IMR-90 (cell line): ENCODE measurements at regions not wholly inside any gene's neighbourhood (a gene's known extent, or its start where the extent isn't known, plus 50 kb on each side); places are given as distances from the start of the nearest gene placed in this dataset.

ENCODE experiments used
- ATAC-seq: fragments of 200-7000 bp; cut with Tn5 transposase; 2 replicates; pipeline ENCODE4 v1.9.1; 2020; ENCODE audit warnings: low read depth, mild to moderate bottlenecking, moderate library complexity
- BruUV-seq: library from RNA; stranded (reverse); fragments of 400-500 nt; replicated peaks from 2 replicates; lab custom pipeline; 2021; lab: Mats Ljungman, UMichigan
- CTCF ChIA-PET: fragments of 300-600 bp; formaldehyde crosslinking; extraction: SDS; loops from one replicate; lab custom pipeline; 2021; ENCODE audit warnings: antibody characterized with exemption; lab: Yijun Ruan, JAX
- POLR2A ChIA-PET: fragments of 300-600 bp; sonication (Branson Sonifier 250); formaldehyde crosslinking; loops from one replicate; lab custom pipeline; 2022; ENCODE audit warnings: antibody characterized with exemption; ENCODE audit not compliant: unreplicated experiment; lab: Charles Lee
- DNase-seq: peaks from one replicate; pipeline ENCODE4 v3.0.0; 2013
- H2AFZ ChIP-seq: replicated peaks from 2 replicates; pipeline ENCODE3; 2013; ENCODE audit warnings: low read length, mild to moderate bottlenecking; ENCODE audit not compliant: poor library complexity
- H2AK5ac ChIP-seq: 2 replicates; pipeline ENCODE4 v1.6.1; 2013; ENCODE audit warnings: low read depth, low read length, inconsistent platforms
- H2AK9ac ChIP-seq: replicated peaks from 2 replicates; pipeline ENCODE3; 2013; ENCODE audit warnings: mild to moderate bottlenecking, low read depth, low read length, moderate library complexity; ENCODE audit not compliant: poor library complexity
- H2BK120ac ChIP-seq: 2 replicates; pipeline ENCODE4 v1.6.1; 2013; ENCODE audit warnings: low read depth, low read length, inconsistent platforms
- H2BK15ac ChIP-seq: 3 replicates; pipeline ENCODE4 v1.6.1; 2013; ENCODE audit warnings: low read depth, low read length, inconsistent platforms
- H2BK20ac ChIP-seq: 2 replicates; pipeline ENCODE4 v1.6.1; 2013; ENCODE audit warnings: low read depth, mild to moderate bottlenecking, inconsistent platforms, low read length, moderate library complexity
- H2BK5ac ChIP-seq: 2 replicates; pipeline ENCODE4 v1.6.1; 2013; ENCODE audit warnings: mild to moderate bottlenecking, low read depth, low read length, inconsistent platforms; ENCODE audit not compliant: poor library complexity, severe bottlenecking
- H3K14ac ChIP-seq: replicated peaks from 2 replicates; pipeline ENCODE4 v1.6.1; 2013; ENCODE audit warnings: low read depth, low read length, inconsistent platforms
- H3K18ac ChIP-seq: 2 replicates; pipeline ENCODE4 v1.6.1; 2013; ENCODE audit warnings: low read depth, low read length, control low read depth
- H3K23ac ChIP-seq: 2 replicates; pipeline ENCODE4 v1.6.1; 2013; ENCODE audit warnings: low read depth, low read length, inconsistent platforms
- H3K27ac ChIP-seq: 2 replicates; pipeline ENCODE4 v1.5.1; 2013; ENCODE audit warnings: mild to moderate bottlenecking, control low read depth, low read length; ENCODE audit not compliant: insufficient read depth
- H3K27me3 ChIP-seq: 2 replicates; pipeline ENCODE4 v1.6.1; 2013; ENCODE audit warnings: low read length; ENCODE audit not compliant: control insufficient read depth, insufficient read depth
- H3K36me3 ChIP-seq: 2 replicates; pipeline ENCODE4 v1.6.1; 2013; ENCODE audit warnings: low read length, mixed read lengths; ENCODE audit not compliant: control insufficient read depth, insufficient read depth
- H3K4ac ChIP-seq: 2 replicates; pipeline ENCODE4 v1.6.1; 2013; ENCODE audit warnings: low read depth, low read length, inconsistent platforms
- H3K4me1 ChIP-seq: 2 replicates; pipeline ENCODE4 v1.6.1; 2013; ENCODE audit warnings: low read length, mixed read lengths; ENCODE audit not compliant: control insufficient read depth, insufficient read depth
- H3K4me2 ChIP-seq: 2 replicates; pipeline ENCODE4 v1.6.1; 2013; ENCODE audit warnings: low read depth, mild to moderate bottlenecking, control low read depth, low read length, moderate library complexity
- H3K4me3 ChIP-seq: 2 replicates; pipeline ENCODE4 v1.5.1; 2013; ENCODE audit warnings: low read depth, mild to moderate bottlenecking, control low read depth, low read length, moderate library complexity; ENCODE audit not compliant: insufficient read depth
- H3K56ac ChIP-seq: 2 replicates; pipeline ENCODE4 v1.6.1; 2013; ENCODE audit warnings: low read length, inconsistent platforms; ENCODE audit not compliant: insufficient read depth; ENCODE audit errors: extremely low read depth
- H3K79me1 ChIP-seq, 2 experiments: 2 replicates each; pipeline ENCODE4 v1.6.1; 2013; ENCODE audit warnings: low read length in 2 of 2, inconsistent platforms in 1 of 2, low read depth in 1 of 2
- H3K9ac ChIP-seq: 2 replicates; pipeline ENCODE4 v1.6.1; 2013; ENCODE audit warnings: low read depth, low read length, control low read depth
- H3K9me1 ChIP-seq: 2 replicates; pipeline ENCODE4 v1.6.1; 2013; ENCODE audit warnings: low read length, inconsistent platforms; ENCODE audit not compliant: insufficient read depth
- H3K9me3 ChIP-seq: 2 replicates; pipeline ENCODE4 v1.6.1; 2013; ENCODE audit warnings: low read length; ENCODE audit not compliant: control insufficient read depth, insufficient read depth
- H4K20me1 ChIP-seq: 2 replicates; pipeline ENCODE4 v1.6.1; 2013; ENCODE audit warnings: low read length, inconsistent platforms; ENCODE audit not compliant: insufficient read depth
- H4K5ac ChIP-seq: 2 replicates; pipeline ENCODE4 v1.6.1; 2013; ENCODE audit warnings: mild to moderate bottlenecking, low read depth, low read length, control low read depth
- H4K8ac ChIP-seq, 2 experiments: 2 replicates each; pipeline ENCODE4 v1.6.1; 2013; ENCODE audit warnings: low read depth in 2 of 2, low read length in 2 of 2, control low read depth in 1 of 2, inconsistent platforms in 1 of 2
- H4K91ac ChIP-seq: 2 replicates; pipeline ENCODE4 v1.6.1; 2013; ENCODE audit warnings: low read depth, low read length, inconsistent platforms; ENCODE audit not compliant: insufficient read depth
- BHLHE40 ChIP-seq: fragments of 150-350 bp; IDR thresholded peaks from 2 replicates; pipeline ENCODE4 v1.6.1; 2016; ENCODE audit warnings: mild to moderate bottlenecking, low read depth, low read length
- CEBPB ChIP-seq: IDR thresholded peaks from 2 replicates; pipeline ENCODE4 v1.6.1; 2012; ENCODE audit warnings: low read depth, low read length, improper control_type of control experiment
- CHD1 ChIP-seq: IDR thresholded peaks from 2 replicates; pipeline ENCODE4 v1.6.1; 2012; ENCODE audit warnings: low read depth, low read length, improper control_type of control experiment
- FOS ChIP-seq: fragments of 150-350 bp; IDR thresholded peaks from 2 replicates; pipeline ENCODE4 v1.6.1; 2016; ENCODE audit warnings: low read depth, low read length
- MAFK ChIP-seq: IDR thresholded peaks from 2 replicates; pipeline ENCODE4 v1.6.1; 2012; ENCODE audit warnings: low read depth, low read length, improper control_type of control experiment
- MAZ ChIP-seq: IDR thresholded peaks from 2 replicates; pipeline ENCODE4 v1.6.1; 2012; ENCODE audit warnings: low read depth, mild to moderate bottlenecking, low read length, improper control_type of control experiment, moderate library complexity, borderline replicate concordance
- MXI1 ChIP-seq: IDR thresholded peaks from 2 replicates; pipeline ENCODE4 v1.6.1; 2012; ENCODE audit warnings: low read depth, mild to moderate bottlenecking, low read length, moderate library complexity, borderline replicate concordance
- NFE2L2 ChIP-seq: fragments of 150-350 bp; IDR thresholded peaks from 2 replicates; pipeline ENCODE4 v1.6.1; 2016; ENCODE audit warnings: low read depth, mild to moderate bottlenecking, low read length
- POLR2A ChIP-seq: IDR thresholded peaks from 2 replicates; pipeline ENCODE4 v1.6.1; 2012; ENCODE audit warnings: mild to moderate bottlenecking, low read depth, low read length
- RAD21 ChIP-seq: IDR thresholded peaks from 2 replicates; pipeline ENCODE4 v1.6.1; 2012; ENCODE audit warnings: low read length, improper control_type of control experiment
- RCOR1 ChIP-seq: IDR thresholded peaks from 2 replicates; pipeline ENCODE4 v1.6.1; 2012; ENCODE audit warnings: mild to moderate bottlenecking, low read length, improper control_type of control experiment; ENCODE audit not compliant: insufficient replicate concordance
- RFX5 ChIP-seq: IDR thresholded peaks from 2 replicates; pipeline ENCODE4 v1.8.0; 2012; ENCODE audit warnings: low read depth, mild to moderate bottlenecking, low read length, moderate library complexity
- SMC3 ChIP-seq: fragments of 150-350 bp; IDR thresholded peaks from 2 replicates; pipeline ENCODE4 v1.6.1; 2016; ENCODE audit warnings: low read depth, mild to moderate bottlenecking, antibody characterized with exemption, low read length, moderate library complexity
- WGBS, 2 experiments: methylation state at CpG; one replicate each; pipeline versions ENCODE4 v1.1.5 to v1.1.7; 2013; ENCODE audit warnings: missing lambda C conversion rate in 2 of 2; ENCODE audit not compliant: insufficient read length in 1 of 2; ENCODE audit errors: extremely low coverage in 2 of 2; 5-methylcytosine and 5-hydroxymethylcytosine counted together
- dilution Hi-C: fragments of 300-500 bp; cut with HindIII; formaldehyde crosslinking; loops from one replicate; pipeline ENCODE4 v1.14.3; 2018; ENCODE audit warnings: low sequenced_read_pairs; ENCODE audit not compliant: unreplicated experiment
- in situ Hi-C: fragments of 300-500 bp; cut with MboI; formaldehyde crosslinking; loops from 3 replicates; pipeline ENCODE4 v1.14.3; 2019; ENCODE audit warnings: low sequenced_read_pairs, inconsistent platforms, mixed read lengths
- intact Hi-C: fragments of 100-400 bp; cut with micrococcal nuclease; formaldehyde crosslinking; loops from 2 replicates; pipeline ENCODE4 v1.10.0; 2022
- TF ChIP-seq, protein P1 (sequence below): conservative IDR thresholded peaks from 2 replicates; pipeline ENCODE4 v1.5.1; 2012; ENCODE audit warnings: mild to moderate bottlenecking, low read depth, low read length, improper control_type of control experiment
- TF ChIP-seq, protein P2 (sequence below): fragments of 150-350 bp; IDR thresholded peaks from 2 replicates; pipeline ENCODE4 v1.6.1; 2017; ENCODE audit warnings: mild to moderate bottlenecking, antibody characterized with exemption, low read length, low read depth
- TF ChIP-seq, protein P3 (sequence below): fragments of 150-350 bp; IDR thresholded peaks from 2 replicates; pipeline ENCODE4 v1.6.1; 2016; ENCODE audit warnings: low read depth, mild to moderate bottlenecking, low read length, moderate library complexity, borderline replicate concordance

DNA sequence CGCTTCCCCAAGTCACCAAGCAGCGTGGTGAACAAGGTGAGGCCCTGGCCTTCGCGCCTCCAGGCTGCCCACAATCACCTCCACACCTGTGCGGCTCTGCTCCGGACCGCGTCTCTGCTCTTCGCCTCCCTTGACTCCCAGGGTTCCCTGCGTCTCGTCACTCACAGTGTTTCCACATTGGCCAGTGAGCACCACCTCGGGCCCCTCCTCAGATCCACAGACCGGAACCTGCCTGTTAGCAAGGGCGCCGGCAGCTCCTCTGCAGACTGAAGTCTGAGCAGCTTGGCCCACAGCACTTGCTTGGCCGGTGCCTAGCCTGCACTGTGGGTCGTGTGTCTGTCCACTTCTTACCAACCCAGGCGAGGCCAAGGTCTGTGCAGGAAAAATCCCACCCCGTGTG is 155.3 kb upstream of the ALKAL2 start:
- dilution Hi-C loops = no loop called here
- H2BK5ac ChIP-seq = no peak overlapping the region
- H3K56ac ChIP-seq = no peak overlapping the region
- DNase-seq (no peak), ATAC-seq (no peak)
- no peak overlapping the region for H3K4me2 ChIP-seq
- H3K27me3 ChIP-seq = no peaks in the 10 kb centered on the region
- H2BK15ac ChIP-seq = no peak overlapping the region
- H4K8ac ChIP-seq = no peak overlapping the region
- ChIA-PET CTCF (no interaction called here), POLR2A (no interaction called here)
- H3K4me3 ChIP-seq = no peak overlapping the region
- no peak overlapping the region for H4K91ac ChIP-seq
- H3K9me3 ChIP-seq = peaks cover 60% of the 10 kb centered on the region
- no peak overlapping the region for H4K5ac ChIP-seq
- no peak overlapping the region for H3K27ac ChIP-seq
- no TSS peak for BruUV-seq
- H4K20me1 ChIP-seq = no peaks in the 10 kb centered on the region
- no peaks in the 10 kb centered on the region for H3K4me1 ChIP-seq
- no peak overlapping the region for H3K23ac ChIP-seq
- in situ Hi-C loops = no loop called here
- H3K79me1 ChIP-seq = no peaks in the 10 kb centered on the region
- H2BK20ac ChIP-seq = no peak overlapping the region
- no peak overlapping the region for H3K14ac ChIP-seq
- H2AK9ac ChIP-seq = no peak overlapping the region
- no peak overlapping the region for H2AFZ ChIP-seq
- intact Hi-C loops = no loop called here
- H3K18ac ChIP-seq = no peak overlapping the region
- TF ChIP-seq RCOR1 = no peak
- TF ChIP-seq MAZ = no peak
- TF ChIP-seq, protein P1, sequence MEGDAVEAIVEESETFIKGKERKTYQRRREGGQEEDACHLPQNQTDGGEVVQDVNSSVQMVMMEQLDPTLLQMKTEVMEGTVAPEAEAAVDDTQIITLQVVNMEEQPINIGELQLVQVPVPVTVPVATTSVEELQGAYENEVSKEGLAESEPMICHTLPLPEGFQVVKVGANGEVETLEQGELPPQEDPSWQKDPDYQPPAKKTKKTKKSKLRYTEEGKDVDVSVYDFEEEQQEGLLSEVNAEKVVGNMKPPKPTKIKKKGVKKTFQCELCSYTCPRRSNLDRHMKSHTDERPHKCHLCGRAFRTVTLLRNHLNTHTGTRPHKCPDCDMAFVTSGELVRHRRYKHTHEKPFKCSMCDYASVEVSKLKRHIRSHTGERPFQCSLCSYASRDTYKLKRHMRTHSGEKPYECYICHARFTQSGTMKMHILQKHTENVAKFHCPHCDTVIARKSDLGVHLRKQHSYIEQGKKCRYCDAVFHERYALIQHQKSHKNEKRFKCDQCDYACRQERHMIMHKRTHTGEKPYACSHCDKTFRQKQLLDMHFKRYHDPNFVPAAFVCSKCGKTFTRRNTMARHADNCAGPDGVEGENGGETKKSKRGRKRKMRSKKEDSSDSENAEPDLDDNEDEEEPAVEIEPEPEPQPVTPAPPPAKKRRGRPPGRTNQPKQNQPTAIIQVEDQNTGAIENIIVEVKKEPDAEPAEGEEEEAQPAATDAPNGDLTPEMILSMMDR = no peak
- TF ChIP-seq MAFK = no peak
- TF ChIP-seq NFE2L2 = no peak
- no peak for TF ChIP-seq FOS
- no peak for TF ChIP-seq CEBPB
- TF ChIP-seq, protein P2, sequence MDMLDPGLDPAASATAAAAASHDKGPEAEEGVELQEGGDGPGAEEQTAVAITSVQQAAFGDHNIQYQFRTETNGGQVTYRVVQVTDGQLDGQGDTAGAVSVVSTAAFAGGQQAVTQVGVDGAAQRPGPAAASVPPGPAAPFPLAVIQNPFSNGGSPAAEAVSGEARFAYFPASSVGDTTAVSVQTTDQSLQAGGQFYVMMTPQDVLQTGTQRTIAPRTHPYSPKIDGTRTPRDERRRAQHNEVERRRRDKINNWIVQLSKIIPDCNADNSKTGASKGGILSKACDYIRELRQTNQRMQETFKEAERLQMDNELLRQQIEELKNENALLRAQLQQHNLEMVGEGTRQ = no peak
- TF ChIP-seq, protein P3, sequence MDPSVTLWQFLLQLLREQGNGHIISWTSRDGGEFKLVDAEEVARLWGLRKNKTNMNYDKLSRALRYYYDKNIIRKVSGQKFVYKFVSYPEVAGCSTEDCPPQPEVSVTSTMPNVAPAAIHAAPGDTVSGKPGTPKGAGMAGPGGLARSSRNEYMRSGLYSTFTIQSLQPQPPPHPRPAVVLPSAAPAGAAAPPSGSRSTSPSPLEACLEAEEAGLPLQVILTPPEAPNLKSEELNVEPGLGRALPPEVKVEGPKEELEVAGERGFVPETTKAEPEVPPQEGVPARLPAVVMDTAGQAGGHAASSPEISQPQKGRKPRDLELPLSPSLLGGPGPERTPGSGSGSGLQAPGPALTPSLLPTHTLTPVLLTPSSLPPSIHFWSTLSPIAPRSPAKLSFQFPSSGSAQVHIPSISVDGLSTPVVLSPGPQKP = no peak
- no peak for TF ChIP-seq SMC3
- no peak for TF ChIP-seq CHD1
- TF ChIP-seq MXI1 = no peak
- no peak for TF ChIP-seq RFX5
- TF ChIP-seq BHLHE40 = no peak
- no peak for TF ChIP-seq POLR2A
- TF ChIP-seq RAD21 = no peak
- no peaks in the 10 kb centered on the region for H3K36me3 ChIP-seq
- WGBS, 2 experiments = 81% methylated on average over 8 of the region's 19 CpGs; no CpG with 5 or more reads in 1 of the 2 experiments
- H3K9me1 ChIP-seq = no peaks in the 10 kb centered on the region
- no peak overlapping the region for H3K9ac ChIP-seq
- no peak overlapping the region for H2AK5ac ChIP-seq
- no peak overlapping the region for H2BK120ac ChIP-seq
- H3K4ac ChIP-seq = no peak overlapping the region
